ENCODE measurements at regions not wholly inside any gene's neighbourhood (a gene's known extent, or its start where the extent isn't known, plus 50 kb on each side); places are given as distances from the start of the nearest gene placed in this dataset.

- DNase-seq, result no peak
These were observed 283.1 kb downstream of the LMX1A start for GRCh38 chr1:165073185-165074007.

DNA sequence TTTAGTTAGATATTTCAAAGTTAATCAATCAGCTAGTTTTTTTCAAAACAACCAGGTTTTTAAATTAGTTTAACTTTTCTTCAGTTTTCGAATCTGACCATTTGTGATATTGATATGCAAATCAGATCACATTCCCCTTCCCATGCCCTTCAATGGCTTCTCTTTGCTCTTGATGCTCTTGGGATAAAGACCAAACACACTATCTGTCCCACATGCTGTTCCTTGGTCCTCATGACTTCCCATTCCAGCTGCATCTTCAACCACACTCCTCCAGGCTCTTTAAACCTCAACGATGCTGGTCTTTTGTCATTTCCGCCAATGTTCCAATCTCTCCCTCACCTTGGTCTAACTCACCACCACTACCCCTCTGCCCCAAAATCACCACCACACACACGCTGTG is 285.8 kb downstream of the LMX1A start:
- no peak for DNase-seq

DNA sequence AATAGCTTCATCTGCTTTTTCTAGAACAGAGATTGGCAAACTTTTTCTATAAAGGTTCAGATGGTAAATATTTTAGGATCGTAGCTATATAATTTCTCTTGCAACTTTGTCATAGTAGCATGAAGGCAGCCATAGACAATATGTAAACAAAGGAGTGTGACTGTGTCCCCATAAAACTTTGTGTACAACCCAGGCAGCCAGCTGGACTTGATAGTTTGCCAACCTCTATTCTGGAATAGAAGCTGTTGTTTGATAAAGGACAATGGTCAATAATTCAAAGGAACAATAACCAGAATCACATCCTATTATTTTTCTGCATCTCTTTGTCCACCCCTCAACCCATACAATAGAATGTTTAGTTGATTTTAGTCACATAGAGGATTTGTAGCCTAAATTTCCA is 286.7 kb downstream of the LMX1A start:
- no peak for DNase-seq

DNA sequence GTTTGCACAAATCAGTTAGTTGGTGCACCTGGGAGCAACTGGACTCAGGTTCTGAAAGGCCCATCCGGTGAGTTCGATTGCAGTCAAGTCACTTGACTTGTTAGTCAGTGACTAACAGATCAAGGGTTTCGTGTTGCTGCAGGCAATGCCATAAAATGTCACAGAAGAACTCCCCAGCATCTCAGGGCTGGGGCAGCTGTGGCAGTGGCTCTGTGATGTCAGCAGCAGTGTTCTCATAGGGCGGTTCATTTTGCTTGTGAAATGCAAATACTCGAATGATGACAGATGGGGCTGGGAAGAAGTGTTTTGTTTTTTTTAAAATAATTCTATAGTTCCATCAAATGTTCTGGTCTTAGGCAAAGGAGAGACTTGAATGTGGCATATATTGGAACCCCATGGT is 287.8 kb downstream of the LMX1A start:
- no peak for DNase-seq

DNA sequence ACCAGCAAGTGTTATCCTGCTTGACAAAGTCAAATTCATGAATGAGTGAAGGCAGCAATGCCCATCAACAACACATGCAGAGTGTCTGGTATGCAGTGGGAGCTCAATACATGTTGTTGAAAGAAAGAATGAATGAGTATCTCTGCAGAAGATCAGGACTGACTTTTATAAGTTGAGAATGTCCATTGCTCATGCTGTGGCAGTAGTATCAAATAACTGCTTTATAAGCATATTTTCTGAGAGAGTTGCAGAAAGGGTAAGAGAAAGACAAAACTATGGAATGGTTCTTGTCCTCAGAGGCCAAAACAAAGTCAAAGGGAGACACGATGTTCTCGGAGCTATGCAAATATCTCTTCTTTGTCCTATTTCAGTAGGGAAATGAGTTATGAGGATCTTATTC is 288.7 kb downstream of the LMX1A start:
- no peak for DNase-seq

DNA sequence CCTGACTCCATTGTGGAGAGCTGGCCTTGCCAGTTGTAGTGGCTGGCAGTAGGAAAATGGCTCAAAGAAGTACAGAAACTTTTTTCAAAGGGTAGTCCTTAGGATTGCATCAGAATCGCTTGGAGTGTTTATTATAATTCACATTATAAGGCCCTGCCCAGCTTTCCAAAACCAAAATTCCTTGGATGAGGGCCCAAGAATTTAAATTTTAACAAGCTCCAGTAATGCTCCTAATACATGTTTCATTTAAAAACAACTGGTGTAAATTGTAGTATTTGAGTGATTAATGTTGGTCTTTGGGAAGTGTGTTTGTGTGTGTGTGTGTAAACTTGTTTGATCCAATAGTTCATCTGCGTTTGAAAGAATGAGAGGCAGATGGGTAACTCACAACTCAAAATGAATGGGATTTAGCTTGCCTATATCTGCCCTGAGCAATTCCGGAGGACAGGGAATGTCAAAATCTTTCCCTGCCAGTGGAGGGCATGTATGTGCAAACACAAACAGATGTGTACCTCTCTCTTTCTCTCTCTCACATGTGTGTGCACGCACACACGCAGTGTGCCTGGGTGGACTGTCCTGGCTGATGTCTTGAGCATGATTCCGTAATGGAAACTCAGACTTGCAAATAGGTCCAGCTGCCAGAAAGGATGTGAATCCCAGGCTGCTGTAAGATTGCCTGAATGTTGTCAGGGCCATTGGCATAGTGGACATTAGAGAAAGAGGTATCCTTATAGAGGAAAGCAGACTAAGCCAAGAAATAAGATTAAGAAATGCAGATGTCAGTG is 293.1 kb downstream of the LMX1A start:
- no peak for DNase-seq

- DNase-seq, result no peak
These were observed 294.2 kb downstream of the LMX1A start for GRCh38 chr1:165062346-165062745.

DNA sequence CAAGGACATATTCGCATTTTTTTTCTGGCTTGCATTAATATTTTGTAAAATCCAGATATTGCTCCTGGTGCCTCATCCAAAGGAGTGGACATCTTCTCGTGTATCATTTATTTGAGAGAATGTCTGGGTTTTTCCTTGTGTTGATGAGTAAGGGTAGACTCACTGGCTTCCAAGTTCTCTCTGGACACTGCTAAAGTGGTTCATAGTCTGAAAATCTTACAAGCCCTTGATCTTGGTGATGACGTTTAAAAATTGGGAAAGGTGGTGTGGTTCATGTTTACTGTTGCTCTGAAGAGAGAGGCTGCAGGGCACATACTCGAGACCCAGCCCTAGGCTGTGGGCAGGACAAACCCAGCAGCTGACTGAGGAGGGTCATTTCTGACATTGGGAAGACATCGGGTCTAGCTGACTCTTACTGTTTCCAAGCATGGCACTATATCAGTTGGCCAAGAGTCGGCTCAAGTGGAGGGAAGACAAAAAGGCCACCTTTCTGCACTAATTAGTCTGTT is 296.2 kb downstream of the LMX1A start:
- DNase-seq, result no peak

DNA sequence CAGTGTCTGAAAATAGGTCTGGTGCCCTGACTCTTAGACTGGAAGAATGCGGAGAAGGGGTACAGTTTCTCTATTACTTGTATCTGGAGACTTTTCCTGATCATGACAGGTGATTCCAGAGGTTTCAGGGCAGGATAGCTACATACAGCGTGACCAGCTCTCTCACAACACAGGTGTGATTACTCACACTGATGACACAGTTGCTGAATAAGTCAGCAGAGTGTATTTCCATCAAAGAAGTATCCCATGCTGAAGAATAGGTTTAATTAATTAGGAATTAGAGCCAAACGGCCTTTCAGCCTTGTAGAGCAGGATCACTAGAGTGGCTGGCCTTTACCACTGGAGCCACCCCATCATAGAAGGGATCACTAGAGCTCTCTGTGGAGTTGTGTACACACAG is 298.6 kb downstream of the LMX1A start:
- no peak for DNase-seq

GRCh38 chr1:165056914-165057313 is 299.6 kb downstream of the LMX1A start:
- no peak for DNase-seq

DNA sequence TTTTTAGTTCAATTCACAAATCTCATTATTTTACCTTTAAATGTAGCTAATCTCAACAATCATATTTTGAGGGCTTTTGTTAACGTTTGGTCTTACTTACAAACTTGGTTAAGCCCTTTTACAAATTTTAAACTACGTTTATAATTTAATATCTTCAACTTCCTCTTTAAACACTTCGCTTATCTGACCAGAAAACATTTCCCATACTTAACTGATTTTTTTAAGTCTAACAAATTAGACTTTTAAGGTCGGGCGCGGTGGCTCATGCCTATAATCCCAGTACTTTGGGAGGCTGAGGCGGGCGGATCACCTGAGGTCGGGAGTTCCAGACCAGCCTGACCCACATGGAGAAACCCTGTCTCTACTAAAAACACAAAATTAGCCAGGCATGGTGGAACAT is 300.9 kb downstream of the LMX1A start:
- no peak for DNase-seq

- DNase-seq, result no peak
These were observed 301.9 kb downstream of the LMX1A start for GRCh38 chr1:165054627-165055026.

- no peak for DNase-seq
These were observed 303.2 kb downstream of the LMX1A start for GRCh38 chr1:165053351-165053750.

DNA sequence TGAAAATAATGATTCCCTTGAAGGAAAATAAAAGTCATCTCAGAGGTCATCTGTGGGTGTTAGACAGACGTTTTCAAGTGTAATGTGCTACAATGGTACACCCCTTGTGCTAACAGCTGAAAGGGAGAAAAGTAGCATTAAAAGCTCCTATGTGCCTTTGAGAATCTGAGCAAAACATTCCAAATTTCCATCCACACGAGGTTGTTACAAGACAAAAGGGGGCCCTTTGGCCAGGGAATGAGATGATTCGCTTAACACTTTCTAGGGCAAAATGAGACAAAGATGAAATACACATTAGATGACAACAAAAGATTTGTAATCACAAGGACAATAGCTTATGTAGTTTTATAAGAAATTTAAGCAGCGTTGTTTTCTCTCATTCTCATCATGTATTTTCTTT is 303.6 kb downstream of the LMX1A start:
- no peak for DNase-seq

DNA sequence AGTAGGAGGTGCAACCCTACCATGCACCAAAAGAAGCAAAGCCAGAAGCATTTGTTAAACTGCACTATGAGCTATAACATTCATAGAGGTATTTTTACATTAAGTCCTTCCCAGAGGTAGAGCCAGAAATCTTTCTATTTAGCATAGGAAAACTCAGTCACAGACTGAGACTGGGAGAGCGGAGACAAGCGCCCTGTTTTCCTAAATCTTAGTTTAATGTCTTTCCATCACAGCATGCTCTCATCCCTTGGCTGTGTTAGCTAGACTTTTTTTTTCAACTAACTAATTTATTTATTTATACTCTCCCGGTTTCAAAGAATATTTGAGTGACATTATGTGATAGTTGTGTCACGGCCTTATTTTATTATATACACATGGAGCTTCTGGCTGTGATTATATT is 304.1 kb downstream of the LMX1A start:
- no peak for DNase-seq

GRCh38 chr1:165050246-165050645 is 306.3 kb downstream of the LMX1A start:
- no peak for DNase-seq

DNA sequence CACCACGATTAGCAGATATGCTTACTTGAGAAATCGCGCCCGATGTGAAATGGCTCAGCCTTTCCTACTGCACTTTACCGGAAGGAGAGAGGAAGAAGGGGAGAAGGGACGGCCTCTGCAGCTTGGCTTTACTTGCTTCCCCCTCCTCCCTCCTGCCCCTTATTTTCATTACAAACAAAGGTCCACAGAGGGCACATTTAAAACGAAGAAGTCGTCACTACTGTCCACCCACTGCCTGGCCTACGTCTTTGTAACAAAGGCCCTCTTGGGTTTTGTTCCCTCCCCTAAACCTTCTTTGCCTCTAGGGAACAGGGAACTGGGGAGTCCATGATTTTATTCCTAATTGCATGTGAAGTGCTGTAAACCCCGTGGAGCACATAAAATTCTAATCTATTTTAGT is 308.5 kb downstream of the LMX1A start:
- DNase-seq, result no peak

GRCh38 chr1:165045902-165046301 is 310.6 kb downstream of the LMX1A start:
- no peak for DNase-seq

DNA sequence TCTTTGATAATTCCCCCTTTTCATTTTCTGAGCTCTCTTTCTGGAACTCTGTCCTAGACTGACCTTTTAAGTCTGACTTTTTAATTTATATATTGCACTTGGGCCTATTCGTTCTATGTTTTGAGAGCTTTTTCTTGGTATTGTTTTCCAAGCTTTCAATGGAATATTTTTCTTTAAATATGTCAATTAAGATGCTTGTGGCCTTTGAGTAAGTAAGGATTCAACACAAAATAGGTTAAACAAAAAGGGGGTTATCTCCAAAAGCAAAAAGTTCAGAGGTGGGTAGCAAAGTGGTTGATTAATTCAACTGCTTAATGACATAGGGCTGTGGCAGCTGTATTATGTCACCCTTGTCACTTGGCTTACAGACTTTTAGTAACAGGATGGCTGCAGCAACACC is 315.9 kb downstream of the LMX1A start:
- no peak for DNase-seq

- no peak for DNase-seq
These were observed 316.5 kb downstream of the LMX1A start for GRCh38 chr1:165039996-165040395.

GRCh38 chr1:165036403-165036802 is 320.1 kb downstream of the LMX1A start:
- no peak for DNase-seq

GRCh38 chr1:165034136-165034809 is 322.2 kb downstream of the LMX1A start:
- no peak for DNase-seq

DNA sequence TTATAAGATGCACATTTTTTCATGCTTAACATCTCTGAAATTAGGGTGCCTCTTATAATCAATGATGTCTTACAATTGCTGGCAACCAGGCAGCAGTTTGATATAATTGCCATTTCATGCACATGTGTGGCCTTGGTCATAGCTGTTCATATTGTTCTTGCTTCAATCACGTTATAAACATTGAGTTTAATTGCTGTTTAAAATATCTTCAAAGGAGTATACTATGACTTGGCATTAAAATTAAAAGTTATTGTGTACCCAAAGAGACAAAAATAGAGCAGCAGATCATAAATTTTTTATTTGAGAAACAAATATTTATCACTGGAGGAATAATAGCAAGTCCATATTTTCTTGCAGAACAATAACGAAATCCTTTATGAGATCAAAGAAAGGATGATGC is 325.5 kb downstream of the LMX1A start:
- DNase-seq, result no peak

- DNase-seq, result no peak
These were observed 330.7 kb downstream of the LMX1A start for GRCh38 chr1:165025805-165026204.
